GM21717 (cell line): ENCODE measurements at regions not wholly inside any gene's neighbourhood (a gene's known extent, or its start where the extent isn't known, plus 50 kb on each side); places are given as distances from the start of the nearest gene placed in this dataset.

ENCODE experiments used
- ATAC-seq: cut with Tn5 transposase; IDR thresholded peaks from one replicate; pipeline ENCODE4 v1.9.1; 2021; ENCODE audit warnings: mild to moderate bottlenecking, moderate library complexity; ENCODE audit not compliant: unreplicated experiment

DNA sequence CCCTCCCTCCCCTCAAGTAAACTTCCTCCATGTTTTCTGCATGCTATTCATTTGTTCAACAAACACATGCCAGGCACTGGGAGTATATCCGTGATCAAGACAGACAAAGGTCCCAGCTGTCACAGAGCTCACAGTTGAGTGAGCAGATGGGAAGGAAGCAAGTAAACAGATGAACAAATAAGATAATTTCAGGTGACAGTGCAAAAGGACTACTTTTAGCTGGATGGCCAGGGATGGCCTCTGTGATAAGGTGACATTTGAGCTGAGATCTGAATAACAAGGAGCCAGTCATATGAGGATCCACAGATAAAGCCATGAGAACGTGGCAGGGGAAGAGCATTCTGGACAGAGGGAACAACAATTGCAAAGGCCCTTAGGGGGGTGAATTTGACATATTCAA, 121.7 kb upstream of the RAD23B start:
- ATAC-seq, result no peak

DNA sequence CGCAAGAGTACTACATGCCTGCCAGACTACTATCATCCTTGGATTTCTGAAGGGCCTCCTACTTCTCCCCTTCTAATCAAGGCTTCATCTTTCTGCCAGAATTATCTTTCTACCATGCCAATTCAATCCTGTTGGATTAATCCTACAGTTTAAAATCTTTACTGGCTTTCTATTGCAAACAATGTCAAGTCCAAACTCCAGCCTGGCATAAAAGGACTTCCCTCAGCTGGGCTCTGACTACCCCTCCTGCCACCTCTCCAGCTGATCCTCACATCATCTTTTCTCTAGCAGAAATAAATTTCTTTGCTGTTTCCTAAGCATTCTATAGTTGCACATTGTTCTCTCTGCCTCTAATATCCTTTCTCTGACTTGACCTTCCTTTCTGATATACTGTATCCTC, 119.7 kb upstream of the RAD23B start:
- ATAC-seq, result no peak

DNA sequence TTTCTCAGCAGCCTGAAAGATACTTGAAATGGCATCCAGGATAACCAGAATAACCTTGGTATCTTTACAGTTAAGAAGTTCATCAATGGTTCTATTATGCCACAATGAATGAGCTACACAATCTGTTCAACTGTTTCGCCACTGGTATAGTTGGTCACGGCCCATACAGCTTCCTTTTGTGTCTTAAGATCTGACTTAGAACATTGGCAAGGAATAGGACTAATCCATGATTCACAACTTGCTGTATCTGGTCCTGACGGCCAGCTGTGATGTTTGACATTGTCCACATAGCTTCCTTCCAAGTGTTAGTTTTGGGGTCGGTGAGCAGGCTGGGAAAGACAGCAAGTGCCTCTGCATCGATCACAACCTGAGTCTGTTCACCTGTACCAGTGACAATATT, 113.3 kb upstream of the RAD23B start:
- ATAC-seq, result no peak

DNA sequence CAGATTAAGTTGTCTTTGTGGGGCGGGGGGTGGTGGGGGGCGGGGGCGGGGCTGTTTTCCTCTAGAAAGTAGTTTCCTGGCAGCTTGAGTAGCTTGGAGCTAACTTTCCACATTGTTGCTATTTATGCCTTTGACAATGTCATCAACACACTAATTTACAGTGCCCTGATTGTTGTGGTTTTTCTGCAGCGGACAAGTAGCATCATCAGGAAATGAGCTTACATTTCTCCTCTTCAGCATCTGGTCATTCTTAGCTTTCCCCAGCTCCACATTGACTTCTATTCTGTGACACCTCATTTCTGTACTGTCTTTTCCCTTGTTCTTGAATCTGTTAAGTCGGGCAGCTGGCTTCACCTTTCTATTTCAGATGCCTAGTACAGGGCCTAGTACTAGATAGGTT, 112.3 kb upstream of the RAD23B start:
- ATAC-seq, result no peak

DNA sequence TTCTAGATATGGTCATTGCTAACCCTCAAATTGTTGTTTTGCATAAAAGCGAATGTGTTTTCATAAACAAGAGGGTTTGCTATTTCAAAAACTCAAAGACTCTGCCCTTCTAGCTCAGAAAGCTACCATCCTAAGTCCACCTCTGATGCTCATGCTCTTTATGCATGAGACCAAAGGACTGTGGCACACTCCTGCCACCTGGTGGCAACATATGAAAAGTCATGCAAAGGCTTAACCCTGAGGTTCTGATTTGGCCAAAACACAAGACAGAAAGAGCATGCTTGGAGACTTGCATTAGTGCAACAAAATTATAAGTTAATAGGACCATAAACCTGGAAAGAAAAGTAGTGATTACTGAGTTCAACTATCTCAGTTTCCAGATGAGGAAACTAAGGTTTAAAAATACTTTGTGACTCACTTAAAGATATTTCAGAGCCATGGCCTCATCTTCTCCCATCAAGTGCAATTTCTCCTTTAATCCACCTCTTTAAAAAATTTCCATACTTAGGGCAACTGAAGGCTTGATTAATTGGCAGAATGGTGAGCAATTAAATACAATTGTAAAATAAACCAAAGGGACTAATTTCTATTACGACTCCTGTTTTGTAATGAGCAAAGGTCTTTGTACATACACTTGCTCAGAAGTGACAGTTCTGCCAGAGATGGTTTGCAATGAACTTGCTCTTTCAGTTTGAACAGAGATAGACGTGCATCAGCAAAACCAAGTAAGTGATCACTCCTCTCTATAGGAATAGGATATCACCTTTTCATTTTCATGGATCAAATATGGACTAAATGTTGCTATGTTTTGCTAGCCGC, 110.7 kb upstream of the RAD23B start:
- ATAC-seq, result peak; percentile 61

DNA sequence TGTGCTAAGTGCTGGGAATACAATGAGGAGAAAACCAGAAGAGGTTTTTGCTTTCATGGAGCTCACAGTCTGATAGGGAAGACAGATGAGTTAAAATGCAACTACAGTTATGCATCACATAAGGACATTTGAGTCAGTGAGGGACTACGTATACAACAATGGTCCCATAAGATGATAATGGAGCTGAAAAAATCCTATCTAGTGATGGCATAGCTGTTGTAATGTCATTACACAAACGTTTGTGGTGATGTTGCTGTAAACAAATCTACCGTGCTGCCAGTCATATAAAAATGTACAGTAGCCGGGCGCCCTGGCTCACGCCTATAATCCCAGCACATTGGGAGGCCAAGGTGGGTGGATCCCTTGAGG, 110.1 kb upstream of the RAD23B start:
- ATAC-seq, result peak; percentile 49

DNA sequence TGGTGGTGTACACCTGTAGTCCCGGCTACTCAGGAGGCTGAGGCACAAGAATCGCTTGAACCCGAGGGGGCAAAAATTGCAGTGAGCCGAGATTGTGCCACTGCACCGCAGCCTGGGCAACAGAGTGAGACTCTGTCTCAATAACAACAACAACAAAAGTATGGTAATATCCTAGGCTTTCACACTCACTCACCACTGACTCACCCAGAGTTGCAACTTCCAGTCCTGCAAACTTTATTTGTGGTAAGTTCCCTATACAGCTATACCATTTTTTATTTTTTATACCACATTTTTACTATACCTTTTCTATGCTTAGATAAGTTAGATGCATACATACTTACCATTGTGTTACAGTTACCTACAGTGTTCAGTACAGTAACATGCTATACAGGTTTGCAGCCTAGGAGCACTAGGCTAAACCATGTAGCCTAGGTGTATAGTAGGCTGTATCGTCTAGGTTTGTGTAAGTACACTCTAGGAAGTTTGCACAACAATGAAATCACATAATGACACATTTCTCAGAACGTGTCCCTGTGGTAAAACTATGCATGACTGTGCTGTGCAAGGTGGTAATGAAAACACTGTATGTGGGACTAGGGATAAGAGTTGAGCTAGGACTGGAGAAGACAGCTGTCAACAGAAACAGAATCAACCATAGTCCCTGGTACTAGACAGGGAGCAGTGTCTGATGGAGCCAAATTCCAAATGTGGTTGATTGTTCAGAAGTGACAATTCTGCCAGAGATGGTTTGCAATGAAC, 109.5 kb upstream of the RAD23B start:
- ATAC-seq, result no peak

DNA sequence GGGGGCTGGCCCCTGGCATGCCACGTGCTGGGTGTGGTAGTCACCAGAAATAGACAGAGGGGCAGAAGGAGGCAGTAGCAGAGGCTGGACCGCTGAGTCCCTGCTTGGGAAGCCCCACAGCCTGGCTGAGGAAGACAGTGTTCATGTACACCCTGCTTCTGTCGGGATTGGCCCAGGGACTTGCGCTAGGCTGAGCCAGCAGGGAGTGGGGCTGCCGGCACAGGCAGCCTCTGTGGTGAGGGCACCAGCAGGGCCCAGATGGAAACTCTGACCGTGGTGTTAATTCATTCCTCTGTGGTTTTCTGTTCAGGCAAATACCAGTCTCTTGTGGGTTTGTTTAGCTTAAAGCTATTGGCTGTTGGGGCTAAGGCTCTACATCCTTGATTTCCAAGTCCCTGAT, 108.6 kb upstream of the RAD23B start:
- no peak for ATAC-seq

DNA sequence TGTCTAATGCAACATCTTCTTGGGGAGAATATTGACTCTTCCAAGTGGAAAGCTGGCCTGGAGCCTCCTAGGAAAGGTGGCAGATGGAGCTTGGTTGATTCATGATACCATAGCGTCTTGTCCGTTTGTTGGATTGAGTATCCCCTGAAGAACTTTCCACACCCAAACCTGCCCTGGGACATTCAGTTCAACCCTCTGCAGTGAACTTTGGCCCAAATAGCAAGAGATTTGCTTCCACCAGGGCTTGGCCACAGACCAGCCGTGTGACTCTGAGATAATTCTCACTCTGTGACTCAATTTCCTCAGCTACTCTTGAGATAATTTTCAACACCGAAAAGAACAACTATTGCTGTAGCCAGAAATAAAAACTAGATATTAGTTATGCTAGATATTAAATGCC, 108.0 kb upstream of the RAD23B start:
- no peak for ATAC-seq

DNA sequence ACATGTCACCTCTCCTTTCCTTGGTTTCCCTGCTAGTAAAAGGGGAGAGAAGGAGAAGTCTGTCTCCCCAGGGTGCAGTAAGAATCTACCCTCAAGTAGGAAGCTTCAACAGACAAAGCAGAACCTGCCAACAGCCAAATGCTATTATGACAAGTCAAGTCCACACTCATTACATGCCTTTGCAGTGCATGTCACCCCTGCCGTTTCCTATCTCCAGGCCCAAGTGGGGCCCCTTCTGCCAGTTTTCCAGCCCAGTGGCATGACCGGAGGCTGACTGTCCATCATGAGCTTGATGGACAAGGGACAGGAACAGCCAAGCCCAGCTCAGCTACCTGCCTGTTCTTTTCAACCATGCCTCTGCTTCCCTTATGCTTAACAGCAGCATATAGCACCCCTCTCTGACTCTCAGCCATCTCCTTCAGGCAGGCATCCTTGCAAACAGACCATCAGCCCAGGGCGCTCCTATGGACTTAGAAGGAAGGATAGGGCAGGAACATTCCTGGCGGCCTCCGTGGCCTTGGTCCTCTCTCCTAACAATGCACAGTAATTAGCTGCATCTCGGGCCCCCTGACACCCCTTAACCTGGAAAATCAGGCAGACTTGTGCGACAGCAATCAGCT, 107.2 kb upstream of the RAD23B start:
- no peak for ATAC-seq

DNA sequence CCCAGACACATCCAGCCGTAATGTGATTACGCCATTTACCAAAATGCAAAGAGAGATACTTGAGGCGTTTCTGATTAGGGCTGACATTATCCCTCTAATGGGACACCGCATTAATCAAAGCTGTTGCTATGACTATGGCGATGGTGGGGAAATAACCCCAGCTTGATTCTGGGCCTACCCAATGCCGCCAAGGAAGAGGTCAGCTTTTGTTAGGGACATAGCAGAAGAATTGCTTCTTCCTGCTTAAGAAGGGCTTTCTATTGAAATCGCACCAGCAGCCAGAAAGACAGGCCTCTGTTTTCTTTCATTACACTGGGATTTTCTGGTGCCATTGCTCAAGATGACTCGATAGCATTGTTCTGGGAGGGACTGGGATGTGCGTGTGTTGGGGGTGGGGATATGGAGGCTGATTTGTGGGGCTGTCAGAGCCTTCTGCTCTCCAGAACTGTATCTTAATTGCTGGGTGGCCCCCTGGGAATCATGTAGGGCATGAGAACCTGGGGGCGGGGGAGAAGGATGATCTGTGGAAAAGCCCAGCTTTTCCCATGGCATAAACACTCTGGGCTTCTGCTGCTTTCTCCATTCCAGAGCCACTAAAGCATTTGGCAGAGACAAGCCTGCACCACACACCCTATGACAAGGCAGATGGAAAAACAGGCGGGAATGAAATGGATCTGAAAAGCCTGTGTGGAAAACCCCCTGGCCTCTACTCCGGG, 106.5 kb upstream of the RAD23B start:
- ATAC-seq, result no peak

DNA sequence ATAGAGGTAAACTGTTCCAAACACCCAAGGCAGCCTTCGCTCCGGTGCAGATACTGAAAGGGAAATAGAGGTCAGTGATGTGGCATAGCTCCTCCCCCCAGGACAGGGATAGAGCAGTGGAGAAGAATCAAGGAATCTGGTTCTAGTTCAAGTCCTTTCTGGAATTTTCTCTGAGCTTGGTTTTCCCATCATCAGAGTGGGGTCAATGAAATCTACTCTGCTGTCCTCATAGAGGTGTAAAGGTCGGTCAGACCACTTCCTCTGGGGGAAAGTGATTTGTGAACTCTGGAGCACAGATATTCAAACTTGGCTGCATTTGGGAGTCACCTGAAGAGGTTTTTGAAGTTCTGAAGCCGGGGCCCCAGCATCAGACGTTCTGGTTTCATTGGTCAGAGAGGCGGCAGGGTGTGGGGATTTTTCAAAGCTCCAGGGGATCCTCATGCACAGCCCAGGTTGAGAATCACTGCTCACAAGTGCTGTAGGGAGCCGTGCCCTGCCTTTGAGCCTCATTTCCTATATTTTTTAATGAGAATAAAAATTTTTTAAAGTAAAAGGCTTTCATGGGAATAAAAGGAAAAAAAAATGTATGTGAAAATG, 105.7 kb upstream of the RAD23B start:
- no peak for ATAC-seq

DNA sequence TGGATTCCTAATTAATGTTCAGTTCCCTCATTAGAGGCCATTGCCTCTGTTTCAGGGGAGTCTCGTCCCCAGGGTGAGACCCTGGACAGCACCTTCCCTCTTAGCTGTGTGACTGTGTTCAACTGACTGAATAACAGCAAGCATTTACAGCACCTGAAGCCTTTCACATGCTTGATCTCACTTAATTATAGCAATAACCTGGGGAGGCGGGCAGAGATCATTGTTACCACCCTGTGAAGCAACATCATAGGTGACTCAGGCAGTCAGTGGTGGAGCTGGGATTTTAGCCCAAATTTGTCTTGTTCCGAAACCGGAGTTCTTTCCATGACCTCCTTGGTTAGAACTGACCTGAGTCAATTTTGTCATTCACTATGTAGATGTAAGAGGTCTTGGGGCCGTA, 105.2 kb upstream of the RAD23B start:
- ATAC-seq, result no peak

DNA sequence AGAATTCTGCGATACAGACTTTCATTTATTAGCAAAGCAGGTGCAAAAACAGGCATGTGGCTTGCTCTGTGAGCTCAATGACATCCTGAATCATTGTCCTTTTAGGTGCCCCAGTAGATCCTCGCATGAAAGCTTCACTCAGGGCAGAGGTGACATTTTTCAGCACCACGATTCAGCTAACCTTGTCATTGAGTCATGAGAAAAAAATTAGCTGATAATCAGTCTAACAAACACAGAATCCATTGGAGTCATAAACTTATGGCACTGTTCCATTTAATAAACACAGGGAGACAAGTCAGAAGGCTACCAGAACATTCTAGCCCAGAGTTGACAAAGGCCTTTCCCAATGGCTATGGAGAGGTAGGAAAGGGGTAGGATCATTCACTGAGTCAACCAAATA, 104.8 kb upstream of the RAD23B start:
- ATAC-seq, result no peak

DNA sequence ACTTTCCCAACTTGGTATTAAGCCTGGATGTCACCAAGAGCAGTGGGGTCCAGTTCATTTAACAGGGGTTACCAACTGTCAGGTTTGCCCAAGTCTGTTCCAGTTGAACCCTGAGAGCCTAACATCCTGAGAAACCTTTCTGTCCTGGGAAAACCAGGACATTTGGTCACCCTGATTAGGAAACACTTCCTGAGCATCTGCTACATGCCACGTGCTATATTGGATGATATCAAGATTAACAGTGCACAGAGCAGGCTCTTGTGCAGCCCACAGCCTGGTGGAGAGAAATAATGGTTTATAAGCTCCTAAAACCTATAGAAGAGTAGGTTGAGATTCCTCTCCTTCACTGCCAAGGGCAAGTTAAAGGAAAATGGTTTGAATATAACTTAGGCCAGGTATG, 102.9 kb upstream of the RAD23B start:
- no peak for ATAC-seq

DNA sequence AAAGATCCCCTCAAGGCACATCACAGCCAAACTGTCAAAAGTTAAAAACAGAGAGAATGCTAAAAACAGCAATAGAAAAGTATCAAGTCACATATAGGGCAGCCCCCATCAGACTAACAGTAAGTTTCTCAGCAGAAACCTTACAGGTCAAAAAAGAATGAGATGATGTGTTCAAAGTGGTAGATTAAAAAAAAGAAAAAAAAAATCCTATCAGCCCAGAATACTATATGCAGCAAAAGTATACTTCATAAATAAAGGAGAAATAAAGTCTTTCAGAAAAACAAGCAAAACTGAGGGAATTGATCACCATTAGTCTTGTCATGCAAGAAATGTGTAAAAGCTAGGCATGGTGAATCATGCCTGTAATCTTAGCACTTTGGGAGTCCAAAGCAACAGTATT, 99.9 kb upstream of the RAD23B start:
- ATAC-seq, result no peak

DNA sequence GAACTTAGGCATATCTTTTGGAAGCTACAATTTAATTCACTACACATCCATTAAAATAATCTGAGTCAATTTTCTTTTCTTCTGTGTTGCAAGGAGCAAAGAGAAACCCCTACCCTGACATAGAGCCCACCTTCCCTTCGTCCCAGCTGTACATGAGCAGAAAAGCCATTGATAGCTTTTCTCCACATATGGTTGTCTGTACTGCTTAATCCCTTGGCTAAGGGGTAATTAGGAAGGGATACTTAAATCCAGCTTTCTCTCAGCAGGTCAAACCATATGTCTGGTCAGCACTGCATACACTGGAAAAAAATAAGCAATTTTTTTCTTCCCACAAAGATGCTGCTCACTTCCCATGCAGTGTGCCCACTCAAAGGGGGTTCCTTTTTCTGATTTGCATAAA, 94.7 kb upstream of the RAD23B start:
- ATAC-seq, result no peak

DNA sequence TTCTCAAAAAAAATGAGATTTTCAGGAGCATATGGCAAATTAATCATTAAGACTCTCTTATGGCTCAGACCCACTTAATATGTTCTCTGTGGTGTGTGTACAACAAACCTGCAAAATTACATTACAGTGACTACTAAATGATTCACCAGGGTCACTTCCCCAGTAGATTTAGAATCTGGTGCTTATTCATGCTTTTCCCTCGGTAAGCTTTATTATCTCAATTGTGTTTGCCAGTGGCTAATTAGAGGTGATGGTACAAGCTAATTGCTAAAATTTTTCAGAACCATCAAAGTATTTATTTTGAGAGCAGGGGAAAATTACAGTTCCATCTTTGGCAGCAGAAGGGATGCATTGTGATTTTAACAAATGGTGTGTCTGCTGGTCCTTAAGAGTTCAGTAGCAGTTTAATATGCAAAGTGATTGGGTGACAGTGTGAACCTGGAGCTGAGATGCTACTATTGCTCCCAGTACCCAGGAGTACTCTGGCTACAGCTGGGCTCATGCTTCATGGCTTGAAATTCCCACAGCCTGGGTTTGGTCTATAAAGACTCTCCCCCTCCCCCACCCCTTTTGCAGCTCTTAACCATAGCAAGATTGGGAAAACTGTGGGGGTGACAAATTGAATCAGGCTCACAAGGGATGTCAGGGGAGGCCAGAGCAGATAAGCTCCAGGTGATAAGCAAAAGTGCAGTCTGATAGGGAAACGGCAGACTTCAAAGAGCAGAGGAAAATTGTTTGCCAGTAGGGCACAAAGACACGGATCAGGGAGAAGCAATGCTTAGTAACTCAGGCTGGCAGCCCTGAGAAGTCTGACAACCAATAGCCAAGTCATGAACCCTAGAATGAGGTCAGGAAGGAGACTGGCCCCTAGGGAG, 92.8 kb upstream of the RAD23B start:
- ATAC-seq, result no peak

DNA sequence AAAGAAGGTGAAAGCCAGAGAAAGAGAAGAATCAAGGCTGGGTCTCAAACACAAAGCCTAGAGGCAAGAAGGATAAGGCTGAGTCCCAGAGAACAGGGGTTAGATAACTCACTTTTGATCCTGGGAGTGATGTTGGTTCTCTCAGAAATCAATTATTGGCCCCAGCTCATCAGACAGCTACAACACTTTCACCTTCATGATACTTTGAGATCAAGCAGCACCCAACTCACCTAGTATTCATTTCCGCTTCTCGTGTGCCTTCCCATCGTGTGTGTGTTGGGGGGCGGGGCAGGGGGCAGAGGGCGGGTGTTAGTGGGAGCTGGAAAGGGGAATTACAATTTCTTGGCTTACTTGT, 92.2 kb upstream of the RAD23B start:
- ATAC-seq, result no peak

DNA sequence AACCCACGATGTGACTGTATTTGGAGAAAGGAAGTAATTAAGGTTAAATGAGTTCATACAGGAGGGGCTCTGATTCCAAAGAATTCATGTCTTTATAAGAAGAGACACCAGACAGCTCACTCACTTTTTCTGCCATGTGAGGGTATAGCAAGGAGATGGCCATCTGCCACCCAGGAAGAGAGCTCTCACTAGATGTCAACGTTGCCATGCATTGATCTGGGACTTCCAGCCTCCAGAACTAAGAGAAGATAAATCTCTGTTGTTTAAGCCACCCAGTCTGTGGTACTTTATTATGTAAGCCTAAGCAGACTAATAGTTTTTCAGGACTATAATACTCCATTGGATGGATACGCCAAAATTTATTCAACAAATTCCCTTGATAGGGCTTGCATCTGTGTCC, 89.8 kb upstream of the RAD23B start:
- no peak for ATAC-seq
